ENCODE measurements at regions not wholly inside any gene's neighbourhood (a gene's known extent, or its start where the extent isn't known, plus 50 kb on each side); places are given as distances from the start of the nearest gene placed in this dataset.

GRCh38 chr20:18971121-18971520, 157.5 kb downstream of the SCP2D1 start:
- no peaks in the 10 kb centered on the region for H3K9me3 ChIP-seq
- H3K36me3 ChIP-seq: no peaks in the 10 kb centered on the region
- H3K27ac ChIP-seq: no peak overlapping the region
- DNase-seq: no peak
- no peaks in the 10 kb centered on the region for H3K27me3 ChIP-seq (ENCODE audit: low read depth)
- no peak for ATAC-seq
- intact Hi-C loops (cut with DNase I): no loop called here
- H3K4me3 ChIP-seq: no peak overlapping the region
- TF ChIP-seq CTCF (IDR thresholded peaks at IDR 0.05): no peak
- H3K4me1 ChIP-seq: no peaks in the 10 kb centered on the region

GRCh38 chr20:18971574-18971973, 158.0 kb downstream of the SCP2D1 start:
- no peak for TF ChIP-seq CTCF (IDR thresholded peaks at IDR 0.05)
- DNase-seq (no peak), ATAC-seq (no peak)
- H3K9me3 ChIP-seq: no peaks in the 10 kb centered on the region
- intact Hi-C loops (cut with DNase I): no loop called here
- H3K27me3 ChIP-seq (ENCODE audit: low read depth): no peaks in the 10 kb centered on the region
- no peaks in the 10 kb centered on the region for H3K4me1 ChIP-seq
- no peak overlapping the region for H3K27ac ChIP-seq
- no peak overlapping the region for H3K4me3 ChIP-seq
- H3K36me3 ChIP-seq: no peaks in the 10 kb centered on the region

- Histone ChIP-seq H3K4me3 (no peak overlapping the region), H3K36me3 (no peaks in the 10 kb centered on the region), H3K27ac (no peak overlapping the region), H3K9me3 (no peaks in the 10 kb centered on the region), H3K27me3 (ENCODE audit: low read depth) (no peaks in the 10 kb centered on the region), H3K4me1 (no peaks in the 10 kb centered on the region)
- TF ChIP-seq CTCF (IDR thresholded peaks at IDR 0.05): no peak
- intact Hi-C loops (cut with DNase I): no loop called here
- DNase-seq (no peak), ATAC-seq (no peak)
Measured at GRCh38 chr20:18972251-18972876, 158.8 kb downstream of the SCP2D1 start.

- no peaks in the 10 kb centered on the region for H3K9me3 ChIP-seq
- H3K36me3 ChIP-seq: no peaks in the 10 kb centered on the region
- no peak for DNase-seq
- intact Hi-C loops (cut with DNase I): no loop called here
- H3K4me3 ChIP-seq: no peak overlapping the region
- no peaks in the 10 kb centered on the region for H3K4me1 ChIP-seq
- no peak for TF ChIP-seq CTCF (IDR thresholded peaks at IDR 0.05)
- no peak overlapping the region for H3K27ac ChIP-seq
- ATAC-seq: peak in 1 of 2 donors; percentile 63
- H3K27me3 ChIP-seq (ENCODE audit: low read depth): no peaks in the 10 kb centered on the region
Measured at GRCh38 chr20:18973529-18974173, 160.1 kb downstream of the SCP2D1 start.

GRCh38 chr20:18974660-18975059, 161.1 kb downstream of the SCP2D1 start:
- no peaks in the 10 kb centered on the region for H3K36me3 ChIP-seq
- H3K4me3 ChIP-seq: no peak overlapping the region
- H3K4me1 ChIP-seq: no peaks in the 10 kb centered on the region
- DNase-seq (no peak), ATAC-seq (no peak)
- intact Hi-C loops (cut with DNase I): no loop called here
- no peaks in the 10 kb centered on the region for H3K27me3 ChIP-seq (ENCODE audit: low read depth)
- no peaks in the 10 kb centered on the region for H3K9me3 ChIP-seq
- no peak for TF ChIP-seq CTCF (IDR thresholded peaks at IDR 0.05)
- no peak overlapping the region for H3K27ac ChIP-seq
